Astrocyte of the cerebellum (primary cell): ENCODE measurements at regions not wholly inside any gene's neighbourhood (a gene's known extent, or its start where the extent isn't known, plus 50 kb on each side); places are given as distances from the start of the nearest gene placed in this dataset.

Experiments used
- DNase-seq: peaks from one replicate; pipeline ENCODE4 v3.0.0-alpha.2; 2011; ENCODE audit warnings: low read depth
- H3K4me3 ChIP-seq: 2 replicates; pipeline ENCODE4 v1.5.1; 2011; ENCODE audit warnings: mild to moderate bottlenecking, low read depth, low read length, moderate library complexity
- CTCF ChIP-seq: IDR thresholded peaks from 2 replicates; pipeline ENCODE4 v1.5.1; 2012; ENCODE audit warnings: low read length, low read depth, moderate library complexity, mild to moderate bottlenecking; ENCODE audit errors: missing control alignments
- in situ Hi-C: cut with HindIII; loops from 2 replicates; pipeline ENCODE4 v1.10.0; 2017; ENCODE audit warnings: low sequenced_read_pairs

- no peak overlapping the region for H3K4me3 ChIP-seq
- DNase-seq: no peak
- in situ Hi-C loops: no loop called here
- TF ChIP-seq CTCF: no peak
Measured at GRCh38 chr13:53127373-53127772, 98.8 kb downstream of the OLFM4 start.

- no peak for TF ChIP-seq CTCF
- no peak overlapping the region for H3K4me3 ChIP-seq
- in situ Hi-C loops: no loop called here
- DNase-seq: no peak
Measured at GRCh38 chr13:53129864-53130393, 101.3 kb downstream of the OLFM4 start.

DNA sequence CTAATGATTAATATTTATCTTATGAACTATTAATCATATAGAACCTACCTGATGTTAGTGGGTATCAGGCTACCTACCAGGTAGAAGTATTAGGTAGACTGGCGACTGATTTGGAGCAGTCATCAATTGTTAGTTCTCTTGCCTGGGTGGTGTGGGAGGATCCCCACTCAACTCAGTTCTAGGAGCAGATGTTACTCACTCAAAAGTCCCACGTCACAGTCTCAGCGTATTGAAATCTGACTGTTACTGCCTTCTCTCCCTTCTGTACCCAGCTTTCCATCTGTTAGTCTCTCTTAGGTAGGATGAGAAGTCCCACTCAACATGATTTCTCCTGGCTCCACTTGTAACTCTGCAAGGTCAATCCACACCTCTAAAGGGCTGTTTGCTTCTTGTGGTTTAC is 102.7 kb downstream of the OLFM4 start:
- DNase-seq: no peak
- in situ Hi-C loops: no loop called here
- H3K4me3 ChIP-seq: no peak overlapping the region
- no peak for TF ChIP-seq CTCF

DNA sequence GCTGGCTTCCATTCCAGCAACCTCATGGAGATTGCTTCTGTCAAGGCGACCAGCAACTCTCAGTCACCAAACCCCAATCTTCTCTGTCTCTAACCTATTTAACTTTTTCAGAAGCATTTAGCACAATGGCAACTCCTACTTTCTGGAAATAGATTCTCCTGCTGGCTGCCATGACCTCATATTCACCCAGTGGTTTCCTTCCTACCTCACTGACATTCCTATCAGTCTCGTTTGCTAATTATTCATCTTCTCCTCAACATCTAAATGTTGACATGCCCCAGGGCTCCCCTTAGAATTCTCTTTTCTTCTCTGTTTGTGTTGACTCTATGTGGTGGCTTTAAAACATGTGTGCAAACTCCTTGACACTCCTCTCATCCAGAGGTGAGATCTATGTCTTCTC is 106.7 kb downstream of the OLFM4 start:
- in situ Hi-C loops: no loop called here
- no peak overlapping the region for H3K4me3 ChIP-seq
- no peak for DNase-seq
- TF ChIP-seq CTCF: no peak

DNA sequence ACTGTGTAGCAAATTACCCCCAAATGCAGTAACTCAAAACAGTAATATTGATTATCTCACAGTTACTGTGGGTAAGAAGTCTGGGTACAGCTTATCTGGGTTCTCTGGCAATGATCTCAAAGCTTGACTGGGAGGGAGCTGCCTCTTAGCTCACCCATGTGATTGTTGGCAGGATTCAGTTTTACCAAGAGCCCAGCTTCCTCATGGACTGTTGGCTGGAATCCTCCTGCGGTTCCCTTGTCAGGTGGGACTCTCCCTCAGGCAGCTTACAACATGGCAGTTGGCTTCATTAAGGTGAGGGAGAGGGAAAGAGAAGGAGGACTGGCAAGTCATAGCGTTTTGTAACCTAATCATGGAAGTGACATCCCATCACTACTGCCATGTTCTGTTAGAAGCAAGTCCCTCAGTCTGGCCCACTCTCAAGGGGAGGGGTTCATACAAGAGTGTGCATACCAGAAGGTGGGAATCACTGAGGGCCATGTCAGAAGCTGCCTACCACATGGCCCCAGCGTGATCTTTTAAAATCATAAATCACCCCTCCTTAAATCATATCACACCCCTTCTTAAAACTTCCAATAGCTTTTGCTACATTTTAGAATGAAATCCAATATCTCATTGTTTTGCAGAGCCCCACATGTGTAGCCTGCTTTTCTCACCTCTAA is 108.1 kb downstream of the OLFM4 start:
- in situ Hi-C loops: no loop called here
- no peak overlapping the region for H3K4me3 ChIP-seq
- TF ChIP-seq CTCF: no peak
- no peak for DNase-seq

- DNase-seq: no peak
- no peak for TF ChIP-seq CTCF
- in situ Hi-C loops: no loop called here
- H3K4me3 ChIP-seq: no peak overlapping the region
Measured at GRCh38 chr13:53137779-53138178, 109.2 kb downstream of the OLFM4 start.
